IPS-20b (cell line): ENCODE measurements at regions not wholly inside any gene's neighbourhood (a gene's known extent, or its start where the extent isn't known, plus 50 kb on each side); places are given as distances from the start of the nearest gene placed in this dataset.

Source experiments
- H3K27ac ChIP-seq: one replicate; pipeline ENCODE4 v1.5.1; 2013; ENCODE audit warnings: low read length
- H3K27me3 ChIP-seq: 2 replicates; pipeline ENCODE4 v1.6.1; 2013; ENCODE audit warnings: mild to moderate bottlenecking, low read length, inconsistent platforms; ENCODE audit not compliant: insufficient read depth
- H3K36me3 ChIP-seq: 2 replicates; pipeline ENCODE4 v1.6.1; 2013; ENCODE audit warnings: low read depth, mild to moderate bottlenecking, inconsistent platforms, low read length, moderate library complexity; ENCODE audit not compliant: insufficient read depth
- H3K4me1 ChIP-seq: 2 replicates; pipeline ENCODE4 v1.6.1; 2013; ENCODE audit warnings: mild to moderate bottlenecking, control low read depth, inconsistent platforms, low read length, moderate library complexity; ENCODE audit not compliant: insufficient read depth
- H3K4me3 ChIP-seq: 2 replicates; pipeline ENCODE4 v1.5.1; 2013; ENCODE audit warnings: mild to moderate bottlenecking, low read length, inconsistent platforms
- H3K9ac ChIP-seq: 2 replicates; pipeline ENCODE4 v1.6.1; 2013; ENCODE audit warnings: low read depth, mild to moderate bottlenecking, inconsistent platforms, low read length, moderate library complexity
- H3K9me3 ChIP-seq: 2 replicates; pipeline ENCODE4 v1.6.1; 2013; ENCODE audit warnings: mild to moderate bottlenecking, low read depth, low read length, inconsistent platforms; ENCODE audit not compliant: insufficient read depth

DNA sequence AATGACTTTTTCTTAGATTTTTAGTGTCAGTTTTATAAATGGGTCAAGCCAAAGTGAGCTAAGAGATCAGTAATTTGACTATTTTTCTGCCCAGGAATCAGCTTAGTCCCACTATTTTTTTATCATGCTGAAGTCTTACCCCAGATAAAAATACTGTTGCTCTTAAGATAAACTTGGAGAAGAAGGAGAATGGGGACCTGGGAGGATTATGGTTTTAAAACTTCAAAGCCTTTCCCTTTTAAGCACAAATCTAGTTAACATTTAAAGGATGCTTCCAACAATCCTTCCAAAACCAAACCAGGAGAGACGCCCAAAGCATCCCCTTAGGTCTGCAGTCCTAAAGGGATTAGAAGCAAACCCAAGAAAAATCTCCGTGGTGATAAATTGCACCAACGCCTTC is 172.4 kb downstream of the SP3 start:
- no peak overlapping the region for H3K9ac ChIP-seq
- no peak overlapping the region for H3K4me3 ChIP-seq
- no peaks in the 10 kb centered on the region for H3K27me3 ChIP-seq
- no peaks in the 10 kb centered on the region for H3K9me3 ChIP-seq
- H3K27ac ChIP-seq, result no peak overlapping the region
- H3K4me1 ChIP-seq, result peaks cover 27% of the 10 kb centered on the region
- no peaks in the 10 kb centered on the region for H3K36me3 ChIP-seq

DNA sequence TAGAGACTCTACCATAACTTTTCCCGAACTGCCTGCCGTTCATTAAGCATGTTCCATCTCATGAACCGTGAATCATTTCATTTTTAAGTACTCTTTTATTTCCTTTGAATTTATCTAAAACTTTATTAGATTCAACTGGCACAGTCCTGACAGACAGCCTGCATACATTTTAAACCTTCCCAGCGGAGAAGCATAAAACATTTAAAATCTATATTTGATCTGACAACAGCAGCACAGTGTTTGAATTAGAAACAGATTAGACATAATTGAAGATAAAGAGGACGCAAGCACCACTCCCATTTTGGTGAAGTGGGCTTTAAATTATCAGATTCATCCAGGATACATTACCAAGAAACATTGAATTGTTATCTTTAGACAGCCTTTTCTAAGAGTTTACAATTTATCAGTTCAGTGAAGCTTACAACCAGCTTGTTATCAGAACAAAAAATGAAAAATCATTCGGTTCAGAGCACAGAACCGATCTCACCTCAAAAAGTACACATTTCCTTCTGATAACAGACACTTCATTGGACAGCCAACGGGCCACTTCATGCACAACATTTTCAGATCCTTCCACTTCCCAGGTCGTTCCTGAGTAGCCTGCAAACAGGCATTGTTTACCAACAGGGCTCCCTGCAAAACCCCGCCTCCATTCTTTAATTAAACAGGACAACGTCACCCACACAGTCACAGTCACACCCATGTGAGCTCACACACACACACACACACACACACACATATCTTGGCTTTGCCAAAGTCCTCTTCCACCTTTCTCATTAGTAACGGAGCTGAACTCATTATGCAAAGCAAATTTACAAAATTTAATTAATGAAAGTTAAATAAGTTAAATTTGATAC is 171.2 kb downstream of the SP3 start:
- no peaks in the 10 kb centered on the region for H3K9me3 ChIP-seq
- no peak overlapping the region for H3K4me3 ChIP-seq
- no peak overlapping the region for H3K27ac ChIP-seq
- no peak overlapping the region for H3K9ac ChIP-seq
- no peaks in the 10 kb centered on the region for H3K27me3 ChIP-seq
- H3K36me3 ChIP-seq, result no peaks in the 10 kb centered on the region
- peaks cover 36% of the 10 kb centered on the region for H3K4me1 ChIP-seq

DNA sequence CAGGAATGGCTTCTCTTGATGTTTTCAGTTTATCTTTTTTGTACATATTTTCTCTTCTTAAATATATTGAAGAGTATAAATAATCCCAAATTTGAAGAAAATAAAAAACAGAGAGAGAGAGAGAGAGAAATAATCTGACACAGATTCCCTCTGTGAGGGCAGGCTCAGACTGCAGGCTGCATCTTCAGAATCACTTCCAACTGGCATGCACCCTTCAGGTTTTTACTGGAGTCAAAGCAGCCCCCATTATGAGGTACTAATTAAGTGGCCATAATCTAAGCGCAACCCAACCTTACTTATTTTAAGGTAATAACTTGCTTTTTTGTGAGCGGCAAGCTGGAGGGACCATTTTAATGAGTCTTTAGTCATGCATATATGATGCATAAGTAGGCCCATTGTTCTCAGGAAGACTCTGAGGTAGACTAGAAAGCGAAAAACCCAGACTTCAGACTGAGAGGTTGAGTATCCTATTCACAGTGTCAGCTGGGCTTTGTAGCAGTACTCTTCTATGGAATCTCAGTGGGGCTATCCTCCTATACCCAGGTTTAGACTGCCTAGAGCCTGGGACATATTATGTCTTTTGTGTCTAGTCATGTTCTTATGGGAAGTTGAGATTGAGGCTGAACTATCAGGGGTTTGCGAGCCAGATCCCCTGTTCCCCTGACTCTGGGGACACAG is 167.4 kb downstream of the SP3 start:
- Histone ChIP-seq H3K27me3 (no peaks in the 10 kb centered on the region), H3K4me1 (peaks cover 30% of the 10 kb centered on the region), H3K9me3 (no peaks in the 10 kb centered on the region), H3K4me3 (no peak overlapping the region; the same call in 1 of the 2 replicates), H3K9ac (no peak overlapping the region), H3K27ac (no peak overlapping the region), H3K36me3 (no peaks in the 10 kb centered on the region)

DNA sequence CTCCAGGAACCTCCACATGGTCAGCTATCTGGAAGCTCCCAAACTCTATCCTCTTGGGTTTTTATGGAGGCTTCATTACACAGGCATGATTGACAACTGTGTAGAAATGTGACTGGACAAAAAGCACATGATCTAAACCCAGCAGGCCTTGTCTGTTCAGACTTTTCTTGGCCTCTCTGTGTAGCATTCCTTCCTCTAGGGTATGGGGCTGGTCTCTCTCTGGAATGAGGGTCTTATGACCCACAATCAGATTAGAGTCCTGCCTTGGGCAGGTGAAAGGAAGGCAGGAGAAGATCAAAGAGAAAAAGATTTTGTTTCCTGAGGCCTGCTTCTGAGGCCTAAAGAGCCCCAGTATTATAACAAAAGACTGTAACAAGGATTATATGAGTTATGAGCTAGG is 162.7 kb downstream of the SP3 start:
- H3K9me3 ChIP-seq, result no peaks in the 10 kb centered on the region
- H3K4me3 ChIP-seq, result no peak overlapping the region
- H3K27ac ChIP-seq, result no peak overlapping the region
- H3K9ac ChIP-seq, result no peak overlapping the region
- no peaks in the 10 kb centered on the region for H3K27me3 ChIP-seq
- no peaks in the 10 kb centered on the region for H3K36me3 ChIP-seq
- peaks cover 10% of the 10 kb centered on the region; the same call in 1 of the 2 replicates for H3K4me1 ChIP-seq

DNA sequence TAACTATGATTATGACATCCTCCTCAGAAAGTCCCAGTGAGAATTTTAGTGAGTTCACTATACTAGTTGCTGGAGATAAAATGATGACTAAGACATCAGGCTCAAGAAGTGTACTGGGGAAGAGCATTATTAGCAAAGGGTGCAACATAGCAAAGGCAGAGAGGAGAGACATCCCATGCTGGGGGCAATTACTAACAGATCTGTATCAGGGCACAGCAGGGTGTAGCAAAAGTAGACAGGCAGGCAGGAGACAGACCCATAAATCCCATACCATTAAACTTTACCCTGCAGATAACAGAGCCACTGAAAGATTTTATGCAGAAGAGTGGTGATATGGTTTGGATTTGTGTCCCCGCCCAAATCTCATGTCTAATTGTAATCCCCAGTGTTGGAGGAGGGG is 161.7 kb downstream of the SP3 start:
- H3K4me3 ChIP-seq, result no peak overlapping the region
- H3K27me3 ChIP-seq, result no peaks in the 10 kb centered on the region
- H3K9ac ChIP-seq, result no peak overlapping the region
- no peaks in the 10 kb centered on the region for H3K9me3 ChIP-seq
- no peaks in the 10 kb centered on the region for H3K36me3 ChIP-seq
- H3K27ac ChIP-seq, result no peak overlapping the region
- peaks cover 2% of the 10 kb centered on the region; the same call in 1 of the 2 replicates for H3K4me1 ChIP-seq

DNA sequence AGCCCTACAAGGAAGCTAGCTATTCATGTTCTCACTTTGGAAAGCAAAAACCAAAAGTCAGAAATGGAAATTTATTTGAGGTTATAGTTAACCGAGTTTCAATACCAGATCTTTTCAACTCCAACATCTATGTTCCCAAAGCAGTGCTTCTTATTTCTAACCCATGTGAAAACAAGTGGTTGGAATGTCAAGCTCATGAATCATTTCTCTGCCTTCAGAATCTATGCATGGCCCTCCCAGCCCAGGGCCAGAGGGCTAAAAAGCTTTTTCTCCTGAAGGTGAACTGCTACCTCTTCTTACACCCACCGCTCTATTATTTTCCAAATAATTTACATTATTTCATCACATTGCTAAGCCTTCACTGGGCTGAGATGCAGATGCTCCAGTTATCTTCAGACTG is 158.4 kb downstream of the SP3 start:
- H3K27ac ChIP-seq, result no peak overlapping the region
- H3K9me3 ChIP-seq, result no peaks in the 10 kb centered on the region
- H3K36me3 ChIP-seq, result no peaks in the 10 kb centered on the region
- H3K27me3 ChIP-seq, result no peaks in the 10 kb centered on the region
- H3K9ac ChIP-seq, result no peak overlapping the region
- no peaks in the 10 kb centered on the region for H3K4me1 ChIP-seq
- H3K4me3 ChIP-seq, result no peak overlapping the region

DNA sequence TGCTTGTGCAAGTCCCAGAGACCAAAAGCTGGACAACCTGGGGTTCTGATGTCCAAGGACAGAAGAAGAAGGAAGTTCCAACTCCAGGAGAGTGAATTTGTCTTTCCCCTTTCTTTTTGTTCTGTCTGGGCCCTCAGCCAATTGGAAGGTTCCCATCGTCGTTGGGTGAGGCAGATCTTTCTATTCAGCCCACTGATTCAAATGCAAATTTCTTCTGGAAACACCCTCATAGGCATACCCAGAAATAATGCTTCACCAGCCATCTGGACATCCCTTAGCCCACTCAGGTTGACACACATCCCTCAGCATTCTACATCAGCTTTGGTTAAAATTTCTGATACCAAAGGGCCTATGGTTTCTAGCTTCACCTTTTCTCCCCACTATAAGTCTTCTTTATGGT is 156.5 kb downstream of the SP3 start:
- Histone ChIP-seq H3K27me3 (no peaks in the 10 kb centered on the region), H3K9ac (no peak overlapping the region), H3K9me3 (no peaks in the 10 kb centered on the region), H3K4me1 (no peaks in the 10 kb centered on the region), H3K36me3 (no peaks in the 10 kb centered on the region), H3K27ac (no peak overlapping the region), H3K4me3 (no peak overlapping the region)

DNA sequence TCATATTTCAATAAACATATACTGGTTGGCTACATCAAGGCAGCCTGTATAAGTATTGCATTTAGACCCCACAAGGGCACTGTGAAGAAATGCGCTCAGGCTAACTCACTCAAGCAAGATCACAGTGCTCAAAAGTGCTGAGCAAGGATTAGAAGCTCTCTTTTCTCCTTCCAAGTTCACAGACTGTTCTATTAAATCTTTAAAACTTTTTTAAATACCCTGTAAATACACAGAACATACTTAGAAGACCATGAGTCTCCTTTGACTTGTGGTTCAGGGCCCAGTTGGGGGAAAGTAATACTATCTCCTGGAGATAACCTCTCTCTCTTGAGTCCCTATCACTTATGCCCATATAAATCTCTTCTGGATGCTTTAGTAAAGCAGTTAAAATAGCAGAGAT is 152.9 kb downstream of the SP3 start:
- Histone ChIP-seq H3K9me3 (no peaks in the 10 kb centered on the region), H3K27me3 (no peaks in the 10 kb centered on the region), H3K4me3 (no peak overlapping the region), H3K9ac (no peak overlapping the region), H3K27ac (no peak overlapping the region), H3K36me3 (no peaks in the 10 kb centered on the region), H3K4me1 (no peaks in the 10 kb centered on the region)

DNA sequence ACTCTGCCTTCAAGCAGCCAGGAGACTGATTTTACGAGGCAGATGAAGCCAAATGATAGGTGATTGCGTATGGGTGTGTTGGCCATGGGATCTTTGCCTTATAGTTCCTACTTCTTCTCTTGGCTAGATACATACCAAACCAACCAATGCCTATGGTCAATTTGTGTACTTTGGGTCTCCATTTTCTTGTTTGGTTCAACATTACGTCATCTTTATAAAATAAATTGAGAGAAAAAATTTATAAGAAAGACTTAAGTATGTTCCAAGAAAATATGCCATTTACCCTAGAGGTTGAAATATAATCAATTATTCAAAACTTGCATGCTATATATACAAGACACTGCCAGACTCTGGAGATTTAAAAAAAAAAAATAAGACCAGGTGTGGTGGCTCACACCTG is 150.9 kb downstream of the SP3 start:
- no peaks in the 10 kb centered on the region for H3K36me3 ChIP-seq
- H3K4me3 ChIP-seq, result no peak overlapping the region
- H3K9me3 ChIP-seq, result no peaks in the 10 kb centered on the region
- no peak overlapping the region for H3K27ac ChIP-seq
- H3K27me3 ChIP-seq, result no peaks in the 10 kb centered on the region
- H3K4me1 ChIP-seq, result no peaks in the 10 kb centered on the region
- no peak overlapping the region for H3K9ac ChIP-seq

DNA sequence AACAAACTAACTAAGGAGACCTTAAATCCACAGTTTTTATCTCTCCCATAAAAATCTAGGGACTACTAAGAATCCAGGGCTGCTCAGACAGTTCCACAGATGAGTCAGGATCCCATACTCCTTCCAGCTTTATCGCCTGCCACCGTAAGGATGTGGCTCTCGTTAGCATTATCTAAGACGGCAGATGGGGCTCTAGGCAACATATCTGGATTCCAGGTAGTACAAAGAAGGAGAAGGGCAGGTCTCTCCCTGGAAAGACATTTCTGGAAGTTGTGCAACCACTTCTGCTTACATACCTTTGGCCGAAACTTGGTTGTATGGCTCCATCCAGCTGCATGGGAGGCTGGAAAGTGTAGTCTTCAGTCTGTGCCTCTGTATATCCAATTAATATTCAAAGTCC is 149.4 kb downstream of the SP3 start:
- no peak overlapping the region for H3K27ac ChIP-seq
- H3K4me1 ChIP-seq, result no peaks in the 10 kb centered on the region
- H3K27me3 ChIP-seq, result no peaks in the 10 kb centered on the region
- H3K36me3 ChIP-seq, result no peaks in the 10 kb centered on the region
- H3K4me3 ChIP-seq, result no peak overlapping the region
- no peaks in the 10 kb centered on the region for H3K9me3 ChIP-seq
- no peak overlapping the region for H3K9ac ChIP-seq

DNA sequence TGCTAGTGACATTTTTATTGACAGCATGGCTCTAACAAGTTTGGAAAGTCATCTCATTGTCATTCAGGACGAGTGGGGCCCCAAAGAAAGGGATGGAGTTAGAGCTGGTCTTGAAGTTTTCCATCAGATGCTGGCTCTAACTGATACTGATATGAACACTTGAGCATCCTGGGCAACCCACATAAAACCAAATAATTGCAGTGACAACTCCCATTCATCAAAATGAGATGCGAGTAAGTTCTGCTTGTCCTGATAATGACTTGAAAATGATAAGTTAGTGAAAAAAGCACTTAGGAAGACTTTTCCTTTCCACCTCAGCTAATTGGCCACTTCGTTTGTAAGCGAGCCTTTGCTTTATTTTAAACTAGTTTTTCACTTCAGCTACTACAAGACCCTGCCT is 147.6 kb downstream of the SP3 start:
- Histone ChIP-seq H3K9ac (no peak overlapping the region), H3K27me3 (no peaks in the 10 kb centered on the region), H3K4me3 (no peak overlapping the region), H3K36me3 (no peaks in the 10 kb centered on the region), H3K9me3 (no peaks in the 10 kb centered on the region), H3K4me1 (no peaks in the 10 kb centered on the region), H3K27ac (no peak overlapping the region)

DNA sequence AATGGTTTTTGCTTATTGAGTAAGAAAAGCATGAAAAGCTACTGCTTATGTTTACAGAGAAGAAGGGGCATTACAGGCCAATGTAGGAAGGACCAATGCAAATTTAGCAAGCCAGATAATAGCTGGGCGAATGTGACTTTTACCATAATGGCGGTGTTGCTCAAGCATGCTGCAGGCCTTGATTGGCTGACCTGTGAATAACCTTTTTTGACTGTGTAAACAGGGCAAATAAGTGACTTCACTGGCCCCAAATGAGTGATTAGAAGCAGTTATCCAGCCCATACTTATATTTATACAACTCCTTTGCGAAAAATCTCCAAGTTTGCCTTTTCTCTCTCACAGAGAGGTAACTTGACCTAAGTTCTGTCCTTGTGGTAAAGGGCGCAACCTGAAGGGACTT is 146.9 kb downstream of the SP3 start:
- no peak overlapping the region for H3K9ac ChIP-seq
- H3K4me1 ChIP-seq, result no peaks in the 10 kb centered on the region
- no peaks in the 10 kb centered on the region for H3K9me3 ChIP-seq

More for the DNA sequence above, 146.9 kb downstream of the SP3 start:
- no peaks in the 10 kb centered on the region for H3K36me3 ChIP-seq
- H3K27me3 ChIP-seq, result no peaks in the 10 kb centered on the region
- no peak overlapping the region for H3K4me3 ChIP-seq
- no peak overlapping the region for H3K27ac ChIP-seq
